ENCODE measurements at regions not wholly inside any gene's neighbourhood (a gene's known extent, or its start where the extent isn't known, plus 50 kb on each side); places are given as distances from the start of the nearest gene placed in this dataset.

DNA sequence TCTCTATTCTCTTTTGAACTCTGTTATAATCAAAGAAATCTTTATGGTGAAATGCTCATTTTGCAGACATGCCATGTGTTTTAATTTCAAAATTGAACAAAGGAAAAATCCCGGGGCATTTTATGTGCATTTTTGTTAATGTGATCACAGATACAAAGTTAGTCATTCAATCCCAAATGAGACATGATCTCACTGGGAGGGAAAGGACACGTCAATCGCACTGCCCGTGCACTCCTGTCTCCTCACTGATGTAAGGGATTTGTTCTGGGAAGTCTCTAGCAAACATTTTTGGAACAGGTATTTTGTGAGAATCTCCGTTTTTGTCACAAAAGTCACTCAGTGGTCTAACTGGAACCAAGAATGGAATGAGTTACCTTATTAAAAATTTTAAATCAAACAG is 97.9 kb upstream of the RANBP6 start:
- Histone ChIP-seq H3K9me2 (ENCODE audit: insufficient read depth) (no peaks in the 10 kb centered on the region), H3K79me2 (replicated peaks; ENCODE audit: insufficient read depth) (no peaks in the 10 kb centered on the region), H4K20me1 (replicated peaks; ENCODE audit: insufficient read depth) (no peaks in the 10 kb centered on the region), H3K36me3 (ENCODE audit: insufficient read depth) (no peaks in the 10 kb centered on the region), H3K4me1 (ENCODE audit: insufficient read depth) (no peaks in the 10 kb centered on the region), H3F3A (replicated peaks; ENCODE audit: low read depth) (no peaks in the 10 kb centered on the region), H3K4me3 (no peak overlapping the region), H3K27me3 (ENCODE audit: insufficient read depth) (no peaks in the 10 kb centered on the region), H2AFZ (no peak overlapping the region), H3K27ac (ENCODE audit: low read depth) (no peak overlapping the region), H3K4me2 (no peak overlapping the region)
- Mint-ChIP-seq H3K27ac (no peak overlapping the region), H3K4me1 (peaks cover 3% of the 10 kb centered on the region; the same call in 1 of the 3 replicates), H3K4me3 (no peak overlapping the region), H3K27me3 (ENCODE audit: insufficient read depth, low read depth, poor library complexity) (peaks cover 2% of the 10 kb centered on the region), H3K9me3 (peaks cover 18% of the 10 kb centered on the region), H3K36me3 (ENCODE audit: low read depth) (peaks cover 4% of the 10 kb centered on the region)
- no peak for ATAC-seq
- DNase-seq (ENCODE audit: low spot score) = no peak
- TF ChIP-seq ZNF331 (CRISPR knock-in tag; IDR thresholded peaks at IDR 0.05; ENCODE audit: low read depth) (no peak), ZNF114 (CRISPR knock-in tag; IDR thresholded peaks at IDR 0.05) (no peak), ZNF462 (CRISPR knock-in tag; IDR thresholded peaks at IDR 0.05) (no peak), CREB1 (CRISPR knock-in tag; IDR thresholded peaks at IDR 0.05; ENCODE audit: low read depth) (no peak), NANOG (IDR thresholded peaks at IDR 0.05; ENCODE audit: borderline replicate concordance) (no peak), REST (IDR thresholded peaks at IDR 0.05; ENCODE audit: unreplicated experiment) (no peak), CTCF (conservative IDR thresholded peaks at IDR 0.05; ENCODE audit: low read depth in 2 of 2) (no peak)
- TF ChIP-seq, protein P1, sequence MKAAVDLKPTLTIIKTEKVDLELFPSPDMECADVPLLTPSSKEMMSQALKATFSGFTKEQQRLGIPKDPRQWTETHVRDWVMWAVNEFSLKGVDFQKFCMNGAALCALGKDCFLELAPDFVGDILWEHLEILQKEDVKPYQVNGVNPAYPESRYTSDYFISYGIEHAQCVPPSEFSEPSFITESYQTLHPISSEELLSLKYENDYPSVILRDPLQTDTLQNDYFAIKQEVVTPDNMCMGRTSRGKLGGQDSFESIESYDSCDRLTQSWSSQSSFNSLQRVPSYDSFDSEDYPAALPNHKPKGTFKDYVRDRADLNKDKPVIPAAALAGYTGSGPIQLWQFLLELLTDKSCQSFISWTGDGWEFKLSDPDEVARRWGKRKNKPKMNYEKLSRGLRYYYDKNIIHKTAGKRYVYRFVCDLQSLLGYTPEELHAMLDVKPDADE (IDR thresholded peaks at IDR 0.05) = no peak

Measured in GM23338 (cell line).